ENCODE measurements at regions not wholly inside any gene's neighbourhood (a gene's known extent, or its start where the extent isn't known, plus 50 kb on each side); places are given as distances from the start of the nearest gene placed in this dataset.
"Not testable (repeated sequence)": the region's sequence is repeated elsewhere in the genome, so short reads cannot be mapped to it uniquely, and the experiment has no call there.

- no peak for TF ChIP-seq CTCF (IDR thresholded peaks at IDR 0.05; ENCODE audit: insufficient read depth, low read length, missing control alignments)
- no peak overlapping the region for H3K4me3 ChIP-seq (ENCODE audit: low read depth, low read length)
- DNase-seq (ENCODE audit: low read depth, low spot score): no peak
- CTCF ChIA-PET: no interaction called here
- POLR2A ChIA-PET: no interaction called here
Observed at GRCh38 chr3:115204475-115204874, 57.4 kb upstream of the ZBTB20 start.

- H3K4me3 ChIP-seq (ENCODE audit: low read depth, low read length): no peak overlapping the region
- POLR2A ChIA-PET: no interaction called here
- CTCF ChIA-PET: interaction anchor here (1.4 to 3.3 kb wide), 3 partner anchors 10 to 576 kb away, joined by 3 to 26 read pairs (median 4); no protein-coding TSS in a partner anchor
- no peak for TF ChIP-seq CTCF (IDR thresholded peaks at IDR 0.05; ENCODE audit: insufficient read depth, low read length, missing control alignments)
- no peak for DNase-seq (ENCODE audit: low read depth, low spot score)
Observed at GRCh38 chr3:115208066-115208750, 61.1 kb upstream of the ZBTB20 start.

- ChIA-PET CTCF (interaction anchor here (0.6 to 1.2 kb wide), 4 partner anchors 375 to 481 kb away, joined by 3 to 4 read pairs (median 3); no protein-coding TSS in a partner anchor), POLR2A (interaction anchor here (0.5 kb wide), 1 partner anchor 120 kb away, joined by 3 read pairs; no protein-coding TSS in a partner anchor)
- no peak overlapping the region for H3K4me3 ChIP-seq (ENCODE audit: low read depth, low read length)
- TF ChIP-seq CTCF (IDR thresholded peaks at IDR 0.05; ENCODE audit: insufficient read depth, low read length, missing control alignments): no peak
- no peak for DNase-seq (ENCODE audit: low read depth, low spot score)
Observed at GRCh38 chr3:115211810-115212492, 64.9 kb upstream of the ZBTB20 start.

- POLR2A ChIA-PET: no interaction called here
- no peak for DNase-seq (ENCODE audit: low read depth, low spot score)
Observed at GRCh38 chr3:115212615-115213014, 65.5 kb upstream of the ZBTB20 start.

GRCh38 chr3:115213052-115213451 is 66.0 kb upstream of the ZBTB20 start:
- POLR2A ChIA-PET; DNase-seq (ENCODE audit: low read depth, low spot score); H3K4me3 ChIP-seq (ENCODE audit: low read depth, low read length): not testable (repeated sequence)
- CTCF ChIA-PET: interaction anchor here (0.6 to 1.7 kb wide), 4 partner anchors 338 to 571 kb away, joined by 3 to 6 read pairs (median 3); no protein-coding TSS in a partner anchor

More at GRCh38 chr3:115212615-115213014, 65.5 kb upstream of the ZBTB20 start:
- CTCF ChIA-PET: interaction anchor here (0.6 to 1.2 kb wide), 3 partner anchors 374 to 481 kb away, joined by 3 read pairs; no protein-coding TSS in a partner anchor
- no peak for TF ChIP-seq CTCF (IDR thresholded peaks at IDR 0.05; ENCODE audit: insufficient read depth, low read length, missing control alignments)
- H3K4me3 ChIP-seq (ENCODE audit: low read depth, low read length): no peak overlapping the region

- H3K4me3 ChIP-seq (ENCODE audit: low read depth, low read length): no peak overlapping the region
- POLR2A ChIA-PET: no interaction called here
- no peak for TF ChIP-seq CTCF (IDR thresholded peaks at IDR 0.05; ENCODE audit: insufficient read depth, low read length, missing control alignments)
- CTCF ChIA-PET: interaction anchor here (0.6 to 4.4 kb wide), 68 partner anchors 9 to 605 kb away, joined by 3 to 56 read pairs (median 4); no protein-coding TSS in a partner anchor
- DNase-seq (ENCODE audit: low read depth, low spot score): no peak
Observed at GRCh38 chr3:115217292-115217677, 70.2 kb upstream of the ZBTB20 start.

All from AG04449 (cell line).